HG03460 (cell line): ENCODE measurements at regions not wholly inside any gene's neighbourhood (a gene's known extent, or its start where the extent isn't known, plus 50 kb on each side); places are given as distances from the start of the nearest gene placed in this dataset.

Source experiments
- ATAC-seq: cut with Tn5 transposase; IDR thresholded peaks from one replicate; pipeline ENCODE4 v1.9.1; 2021; ENCODE audit not compliant: unreplicated experiment

- ATAC-seq: no peak
Measured at GRCh38 chr11:127895776-127896175, 691.6 kb downstream of the ETS1 start.

GRCh38 chr11:127894316-127894715 lies 693.0 kb downstream of the ETS1 start:
- no peak for ATAC-seq

- ATAC-seq: no peak
Measured at GRCh38 chr11:127890030-127890615, 697.2 kb downstream of the ETS1 start.

- ATAC-seq: no peak
Measured at GRCh38 chr11:127888386-127888785, 699.0 kb downstream of the ETS1 start.

GRCh38 chr11:127875131-127875530 lies 712.2 kb downstream of the ETS1 start:
- ATAC-seq: no peak

- ATAC-seq: no peak
Measured at GRCh38 chr11:127873478-127873877, 713.9 kb downstream of the ETS1 start.

- ATAC-seq: no peak
Measured at GRCh38 chr11:127866109-127866508, 721.2 kb downstream of the ETS1 start.

GRCh38 chr11:127864861-127865260 lies 722.5 kb downstream of the ETS1 start:
- no peak for ATAC-seq

GRCh38 chr11:127862406-127862805 lies 725.0 kb downstream of the ETS1 start:
- ATAC-seq: no peak

DNA sequence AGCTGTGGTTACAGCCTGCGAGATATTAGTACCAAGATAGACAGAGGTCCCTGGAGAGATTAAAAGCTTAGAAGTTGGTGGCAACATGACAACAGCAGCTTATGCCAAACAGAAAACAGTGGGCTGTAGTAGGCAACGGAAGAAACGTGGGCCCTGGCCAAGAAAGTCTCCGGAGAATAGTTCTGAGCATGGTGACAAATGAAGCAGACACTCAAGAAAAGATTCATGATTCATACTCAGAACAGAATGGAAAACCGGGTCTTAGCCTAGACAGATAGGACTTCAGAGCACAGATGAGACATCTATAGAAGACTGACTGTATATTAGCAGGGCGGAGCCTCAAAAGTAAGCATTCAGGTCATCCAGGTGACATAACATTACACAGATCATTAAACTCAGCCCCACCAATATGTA lies 727.4 kb downstream of the ETS1 start:
- ATAC-seq: no peak

GRCh38 chr11:127844876-127845275 lies 742.5 kb downstream of the ETS1 start:
- no peak for ATAC-seq

DNA sequence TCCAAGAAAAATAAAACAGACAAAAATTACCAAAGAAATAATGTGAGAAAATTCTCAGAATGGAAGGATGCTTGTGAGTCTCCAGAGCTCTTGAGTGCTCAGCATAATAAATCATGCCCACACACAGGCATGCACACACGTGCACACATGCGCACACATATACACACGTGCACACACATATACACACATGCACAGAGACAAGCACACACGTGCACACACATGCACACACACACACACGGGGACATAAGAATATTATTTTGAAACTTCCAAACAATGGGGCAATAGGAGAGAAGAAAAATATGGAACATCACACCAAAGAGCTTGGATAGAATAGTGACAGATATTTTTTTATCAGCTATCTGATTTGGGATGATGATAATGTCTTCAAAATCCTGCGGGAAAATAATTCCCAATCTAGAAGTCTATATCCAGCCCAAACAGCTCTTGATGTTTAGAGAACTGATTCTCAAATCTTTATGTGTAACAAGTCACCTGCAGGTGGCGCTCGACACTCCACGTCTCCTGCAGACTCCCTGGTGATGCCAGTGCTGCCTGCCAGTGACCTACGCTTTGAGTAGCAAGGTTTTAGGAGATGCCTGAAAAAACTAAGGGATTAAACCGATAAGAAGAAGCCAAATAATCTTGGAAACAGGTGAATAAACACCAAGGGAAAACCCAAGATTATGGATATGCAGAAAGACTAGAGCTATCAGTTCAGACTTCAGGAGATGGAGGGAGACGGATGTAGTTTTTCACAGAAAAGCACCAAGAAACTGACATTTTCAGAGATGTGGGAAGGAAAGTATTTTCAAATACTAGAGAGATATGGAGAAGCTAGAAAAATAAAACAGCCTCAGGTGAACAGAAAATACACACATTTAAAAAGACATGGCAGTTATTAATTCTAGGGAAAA lies 743.6 kb downstream of the ETS1 start:
- ATAC-seq: peak; percentile 63

DNA sequence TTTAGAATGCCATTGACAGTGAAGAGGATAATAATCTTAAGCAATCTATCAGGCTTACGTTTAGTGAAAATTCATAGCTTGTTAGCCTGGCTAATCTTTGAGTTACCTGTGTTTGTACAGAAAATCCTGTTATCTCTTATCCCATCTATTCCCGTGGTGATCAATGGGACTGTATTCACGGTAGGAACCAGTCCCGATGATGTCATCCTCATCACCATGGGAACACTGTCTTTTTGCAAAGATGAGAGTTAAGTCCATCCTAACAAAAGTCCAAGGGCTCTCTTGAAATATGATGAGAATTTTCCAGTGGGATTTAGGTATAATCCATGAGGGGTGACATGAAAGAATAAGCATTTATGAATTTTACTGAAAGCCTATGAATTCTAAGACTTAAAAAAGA lies 762.2 kb downstream of the ETS1 start:
- no peak for ATAC-seq

GRCh38 chr11:127818625-127819024 lies 768.7 kb downstream of the ETS1 start:
- ATAC-seq: no peak

DNA sequence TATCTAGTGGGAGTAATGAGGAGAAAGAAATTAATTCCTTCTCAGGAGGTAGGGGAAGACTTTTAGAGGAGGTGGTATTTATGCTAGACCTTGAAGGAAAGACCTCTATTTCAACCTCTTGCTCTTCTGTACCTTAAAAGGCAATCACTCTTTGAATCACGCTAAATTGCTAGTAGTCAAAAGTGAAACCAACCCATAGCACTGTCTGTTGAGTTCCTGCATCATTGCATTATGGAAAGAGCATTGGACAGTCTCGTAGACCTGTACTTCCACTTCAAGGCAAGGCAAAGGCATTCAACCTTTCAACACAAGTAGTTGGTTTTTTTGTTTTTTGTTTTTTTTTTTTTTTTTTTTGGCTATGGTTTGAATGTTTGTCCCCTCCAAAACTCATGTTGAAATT lies 770.4 kb downstream of the ETS1 start:
- no peak for ATAC-seq

GRCh38 chr11:127815331-127815730 lies 772.0 kb downstream of the ETS1 start:
- no peak for ATAC-seq

GRCh38 chr11:127806501-127806900 lies 780.9 kb downstream of the ETS1 start:
- ATAC-seq: no peak

GRCh38 chr11:127805771-127806170 lies 781.6 kb downstream of the ETS1 start:
- no peak for ATAC-seq

DNA sequence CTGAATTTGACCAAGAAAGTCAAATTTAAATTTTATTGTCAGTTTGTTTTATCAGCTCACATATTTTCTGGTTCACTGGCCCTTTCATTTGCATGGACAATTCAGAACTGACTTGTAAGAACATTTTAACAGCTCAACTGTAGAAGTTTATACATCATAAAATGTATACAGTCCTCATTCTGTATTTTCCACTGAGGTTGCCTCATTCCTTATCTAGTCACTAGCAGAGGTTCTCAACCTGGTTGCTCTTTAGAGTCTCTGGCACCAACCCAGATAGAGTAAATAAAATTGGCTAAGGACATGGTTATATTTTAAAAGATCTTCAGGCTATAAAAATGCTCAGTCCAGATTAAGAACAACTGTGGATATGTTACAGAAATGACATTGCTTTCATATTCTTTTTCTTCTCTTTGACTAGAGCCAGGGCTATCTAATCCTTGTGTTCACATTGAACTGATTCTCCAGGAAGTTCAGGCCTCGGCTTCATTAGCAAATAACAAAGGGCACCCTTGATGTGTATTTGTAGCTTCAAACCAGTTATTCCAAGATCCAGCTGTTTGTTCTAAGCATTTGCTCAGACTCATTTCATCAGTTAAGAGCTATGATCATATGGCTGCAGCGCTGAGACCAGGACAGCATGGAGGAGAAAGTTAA lies 782.5 kb downstream of the ETS1 start:
- no peak for ATAC-seq

- ATAC-seq: no peak
Measured at GRCh38 chr11:127803755-127804154, 783.6 kb downstream of the ETS1 start.

DNA sequence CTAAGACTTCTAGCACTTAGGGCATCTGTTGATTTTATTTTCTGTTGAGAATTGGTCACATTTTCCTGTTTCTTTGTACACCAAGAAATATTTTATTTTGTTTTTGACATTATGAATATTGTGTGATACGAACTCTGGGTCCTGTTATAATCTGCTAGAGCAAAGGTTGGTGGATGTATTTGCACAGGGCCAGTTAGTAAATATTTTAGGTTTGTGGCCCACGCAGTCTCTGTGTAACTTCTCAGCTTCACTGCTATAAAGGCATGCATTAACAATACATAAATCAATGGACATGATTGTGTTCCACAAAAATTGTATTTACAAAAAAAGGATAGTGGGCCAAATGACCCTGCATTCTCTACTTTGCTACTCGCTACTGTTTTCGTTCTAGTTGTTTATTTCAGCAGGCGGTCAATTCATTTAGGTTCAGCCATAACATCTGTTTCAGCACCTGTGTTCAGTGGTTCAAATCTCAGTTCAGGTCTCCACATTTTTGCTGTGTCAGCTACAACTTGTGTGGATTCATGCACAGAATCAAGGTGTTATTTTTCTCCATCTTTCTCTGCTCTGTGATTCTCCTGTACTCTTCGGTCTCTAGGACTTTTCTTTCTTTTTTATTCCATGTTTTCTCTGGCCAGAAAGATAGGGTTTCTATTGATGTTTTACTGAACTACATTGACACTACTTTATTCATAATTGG lies 786.2 kb downstream of the ETS1 start:
- ATAC-seq: no peak
